Right forelimb (tissue), 1 donor: ENCODE measurements at regions not wholly inside any gene's neighbourhood (a gene's known extent, or its start where the extent isn't known, plus 50 kb on each side); places are given as distances from the start of the nearest gene placed in this dataset.
A peak's percentile ranks its signal among the peaks of the same experiment; 100 is the strongest.

Experiments
- DNase-seq: peaks from one replicate; pipeline ENCODE4 v3.0.0-alpha.2; 2018

DNA sequence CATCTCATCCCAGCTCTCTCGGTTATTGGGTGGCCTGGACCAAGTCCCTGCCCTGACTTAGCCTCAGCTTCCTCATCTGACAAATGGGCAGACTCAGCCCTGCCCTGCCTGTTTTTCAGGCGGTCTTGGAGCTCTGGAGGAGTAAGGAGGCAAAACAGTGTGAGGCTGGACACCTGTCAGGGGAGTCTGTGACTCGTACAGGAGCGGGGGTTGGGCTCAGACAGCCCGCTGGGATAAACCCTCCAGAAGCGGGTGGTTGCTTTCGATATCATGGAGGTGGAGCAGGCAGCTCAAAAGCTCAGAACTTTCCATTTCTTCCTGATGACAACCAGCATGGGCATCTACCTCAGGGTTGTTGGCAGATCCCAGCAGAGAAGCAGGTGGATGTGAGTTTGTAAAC lies 72.9 kb upstream of the GGTA1 start:
- DNase-seq, result no peak

DNA sequence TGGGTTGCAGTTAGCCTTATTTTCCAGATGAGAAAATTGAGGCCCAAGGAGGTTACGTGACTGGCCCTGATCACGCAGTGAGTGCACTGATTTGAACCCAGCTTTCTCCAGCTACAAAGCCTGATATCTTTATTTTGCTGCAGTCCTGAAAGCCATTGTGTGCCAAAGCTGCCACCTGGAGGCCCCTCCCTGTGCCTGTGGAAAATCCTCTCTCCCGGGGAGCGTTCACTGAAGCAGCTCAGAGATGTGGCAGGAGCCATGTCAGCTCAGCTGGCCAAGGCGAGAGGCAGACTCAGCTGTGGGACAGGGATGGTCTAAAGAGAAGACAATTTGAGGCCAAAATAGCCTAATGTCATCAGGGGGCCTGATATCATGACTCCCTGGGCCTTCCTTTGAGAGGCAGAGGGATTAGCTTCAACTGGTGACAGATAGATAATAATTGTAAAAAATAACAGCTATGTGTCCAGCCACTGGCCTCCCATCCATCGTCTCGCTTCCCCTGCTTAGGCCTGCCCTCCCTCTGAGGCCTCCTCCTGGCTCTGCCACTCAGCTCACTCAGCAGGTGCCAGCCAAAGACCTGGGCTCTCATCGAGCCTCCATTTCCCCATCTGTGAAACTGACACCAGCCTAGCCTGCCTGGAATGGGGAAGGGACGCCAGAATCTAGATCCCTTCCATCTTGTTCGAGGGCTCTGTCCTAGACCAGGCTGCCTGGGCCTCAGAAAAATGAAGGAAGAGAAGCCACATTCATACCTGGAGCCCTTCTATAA lies 74.3 kb upstream of the GGTA1 start:
- no peak for DNase-seq

DNA sequence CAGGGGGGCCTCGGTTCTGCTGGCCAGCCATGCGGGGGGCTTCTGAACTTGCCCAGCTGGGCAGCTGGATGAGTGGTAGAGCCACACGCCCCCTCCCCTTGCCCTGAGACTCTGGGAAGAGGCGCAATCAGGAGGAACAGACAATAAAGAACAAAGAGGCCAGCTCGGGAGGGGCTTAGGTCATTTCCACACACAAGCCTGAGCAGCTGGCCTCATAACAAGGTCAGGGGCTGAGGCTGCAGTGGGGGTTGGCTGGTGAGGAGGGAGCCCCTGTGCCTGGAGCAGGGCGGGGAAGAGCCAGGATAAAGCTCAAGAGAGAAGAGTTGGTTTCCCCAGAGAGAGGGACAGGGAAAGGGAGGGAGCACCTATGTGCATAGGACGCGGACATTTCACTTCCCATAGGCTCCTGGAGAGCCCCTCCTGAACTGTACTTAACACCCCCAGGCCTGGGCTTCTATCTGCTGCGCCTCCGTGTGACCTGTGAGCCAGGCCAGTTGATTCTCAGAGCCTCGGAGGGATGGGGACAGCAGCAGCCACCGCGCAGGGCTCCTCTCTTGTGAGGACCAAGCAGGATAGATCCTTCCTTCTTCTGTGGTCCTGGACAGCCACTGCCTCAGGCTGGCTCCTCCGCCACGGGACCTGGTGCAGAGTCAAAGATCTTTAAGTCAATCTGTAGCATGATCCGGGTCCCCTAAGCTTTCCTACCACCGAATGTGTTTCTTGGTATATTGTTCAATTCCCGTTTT lies 75.3 kb upstream of the GGTA1 start:
- no peak for DNase-seq

DNA sequence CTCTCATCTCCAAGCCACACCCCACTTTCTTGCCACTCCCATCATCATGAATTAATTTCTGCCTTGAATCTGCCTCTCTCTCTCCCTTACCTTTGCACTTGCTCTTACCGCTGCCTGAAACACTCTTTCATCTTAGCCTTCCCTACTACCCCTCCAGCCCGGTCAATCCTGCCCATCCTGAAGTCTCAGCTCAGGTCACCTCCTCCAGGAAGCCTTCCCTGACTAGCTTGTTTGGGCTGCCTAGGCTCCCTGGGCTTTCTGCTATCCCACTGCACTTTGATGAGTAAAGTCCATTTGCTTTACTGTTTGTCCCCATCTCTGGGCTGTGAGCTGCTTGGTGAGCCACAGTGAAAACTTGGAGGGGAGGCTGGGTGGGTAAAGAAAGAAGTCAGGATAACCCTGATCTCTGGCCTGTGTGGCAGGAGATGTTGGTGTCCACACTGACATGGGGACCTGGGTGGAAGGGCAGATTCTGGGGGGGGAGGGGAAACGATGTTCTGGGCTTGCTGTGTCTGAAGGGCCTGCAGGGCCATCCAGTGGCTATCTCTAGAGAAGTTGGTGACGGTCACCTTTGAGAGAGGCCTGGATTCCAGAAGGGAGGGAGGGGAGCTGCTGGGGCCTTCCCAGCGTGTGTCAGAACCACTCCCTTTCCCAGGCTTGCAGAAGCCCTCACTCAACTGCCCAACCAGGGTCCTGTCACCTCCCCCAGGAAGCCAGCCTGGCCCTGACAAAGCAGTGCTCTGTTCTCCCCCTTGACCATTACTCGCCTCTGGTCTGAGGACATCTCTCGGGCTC lies 75.0 kb upstream of the DAB2IP start:
- no peak for DNase-seq

DNA sequence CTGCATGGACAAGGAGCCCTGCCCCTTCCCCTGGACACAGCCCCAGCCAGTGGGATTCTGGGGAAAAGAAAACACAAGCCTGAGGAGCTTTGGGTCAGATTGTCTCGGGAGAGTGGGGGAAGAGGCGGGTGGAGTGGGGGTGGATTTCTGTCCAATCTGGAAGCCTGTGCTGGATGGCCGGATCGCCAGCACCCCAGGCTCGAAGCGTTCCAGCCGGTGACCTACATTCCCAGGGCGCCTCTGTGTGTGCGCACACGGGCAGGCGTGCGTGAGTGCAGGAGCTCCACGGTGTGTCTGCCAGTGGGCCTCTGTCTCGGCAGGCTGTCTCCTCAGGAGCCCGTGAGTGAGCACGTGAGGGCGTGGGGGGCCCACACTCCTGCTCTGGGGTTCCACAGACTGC lies 74.3 kb upstream of the DAB2IP start:
- DNase-seq, result no peak

DNA sequence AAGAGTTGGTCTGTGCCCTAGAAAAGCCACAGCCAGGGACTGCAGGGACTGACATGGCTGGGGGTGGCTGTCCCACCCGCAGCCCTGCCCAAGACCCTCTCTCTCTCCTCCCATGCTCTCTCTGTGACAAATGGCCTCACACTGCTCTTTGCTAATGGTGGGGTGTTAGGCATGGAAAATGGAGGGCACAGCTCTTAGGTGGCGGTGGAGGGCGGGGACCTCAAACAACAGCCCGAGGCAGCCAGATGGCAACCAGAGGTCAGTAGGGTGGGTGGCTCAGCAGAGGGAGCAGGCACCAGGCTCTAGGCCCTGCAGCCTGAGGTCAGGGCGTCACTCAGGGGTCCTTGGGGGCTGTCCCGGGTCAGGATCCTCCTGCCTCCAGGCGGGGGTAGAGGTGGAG lies 73.9 kb upstream of the DAB2IP start:
- no peak for DNase-seq

DNA sequence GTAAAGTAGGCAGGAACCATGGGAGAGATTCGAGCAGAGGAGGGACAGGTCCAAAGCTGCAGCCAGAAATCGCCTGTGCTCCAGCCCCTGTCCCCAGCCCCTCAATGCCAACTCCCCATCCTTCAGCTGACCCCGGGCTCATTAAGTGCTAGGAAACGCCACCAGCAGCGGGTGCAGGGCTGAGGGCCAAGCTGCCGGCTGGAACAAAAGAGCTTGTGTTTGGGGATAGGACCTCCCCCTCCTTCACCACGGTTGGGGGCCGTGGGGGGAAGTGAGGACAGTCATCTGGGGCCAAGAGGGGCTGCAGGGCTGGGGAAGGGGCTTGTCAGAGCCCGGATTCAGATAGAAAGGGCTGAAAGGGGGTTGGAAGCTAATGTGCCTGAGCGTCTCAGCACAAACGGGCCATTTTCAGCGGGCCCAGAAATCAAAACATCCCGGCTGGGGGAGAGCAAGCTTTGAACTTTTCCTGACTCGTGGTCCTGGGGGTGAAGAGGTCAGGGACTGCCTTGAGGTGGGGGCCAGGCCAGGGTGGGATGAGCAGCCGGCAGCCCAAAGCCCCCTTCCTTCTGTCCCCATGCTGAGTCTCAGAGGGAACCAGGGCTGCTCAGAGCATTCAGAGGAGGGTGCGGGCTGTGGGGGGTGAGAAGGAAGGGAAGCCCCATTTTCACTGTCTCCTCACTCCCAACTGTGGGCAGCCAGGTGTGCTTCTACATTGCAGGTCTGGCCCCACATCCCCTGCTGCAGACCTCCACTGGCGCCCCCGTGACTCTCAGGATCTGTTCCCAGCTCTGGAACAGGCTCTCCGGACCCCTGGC lies 69.4 kb upstream of the DAB2IP start:
- peak; percentile 56 for DNase-seq

DNA sequence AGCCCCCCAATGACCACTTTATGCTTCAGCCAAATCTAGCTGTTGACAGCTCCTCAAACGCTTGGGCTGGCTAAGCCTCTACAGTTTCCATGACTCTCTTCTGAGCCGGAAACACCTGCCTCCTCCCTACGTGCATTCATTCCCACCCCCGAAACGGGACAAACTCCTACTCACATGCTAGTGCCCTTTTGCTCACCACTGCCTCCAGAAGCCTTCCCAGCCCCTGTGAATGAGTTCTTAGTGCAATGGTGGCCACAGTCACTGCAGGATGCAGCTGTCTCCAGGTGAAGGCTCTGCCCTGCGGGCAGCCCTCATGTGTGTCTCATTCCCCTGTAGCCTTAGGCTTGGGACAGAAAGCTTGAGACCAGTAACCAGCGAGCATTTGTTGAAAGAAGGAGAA lies 68.8 kb upstream of the DAB2IP start:
- no peak for DNase-seq

DNA sequence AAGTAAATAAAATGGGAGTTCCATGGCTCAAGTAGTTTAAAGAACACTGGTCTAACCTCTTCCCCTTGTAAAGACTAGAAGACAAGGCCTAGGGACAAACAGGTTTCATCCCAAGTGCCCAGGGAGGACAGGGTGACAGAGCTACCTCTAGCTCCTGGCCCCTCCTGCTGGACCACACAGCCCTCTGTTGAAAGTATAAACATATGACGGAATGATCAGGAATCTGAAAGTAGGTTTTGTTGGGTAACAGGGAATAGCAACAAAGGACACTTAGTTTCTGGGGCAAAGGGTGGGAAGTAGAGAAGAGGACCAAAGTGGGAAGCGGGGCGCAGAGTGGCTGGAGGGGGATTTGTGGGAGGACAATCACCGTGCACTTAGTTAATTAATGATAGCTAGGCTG lies 67.0 kb upstream of the DAB2IP start:
- DNase-seq, result no peak

DNA sequence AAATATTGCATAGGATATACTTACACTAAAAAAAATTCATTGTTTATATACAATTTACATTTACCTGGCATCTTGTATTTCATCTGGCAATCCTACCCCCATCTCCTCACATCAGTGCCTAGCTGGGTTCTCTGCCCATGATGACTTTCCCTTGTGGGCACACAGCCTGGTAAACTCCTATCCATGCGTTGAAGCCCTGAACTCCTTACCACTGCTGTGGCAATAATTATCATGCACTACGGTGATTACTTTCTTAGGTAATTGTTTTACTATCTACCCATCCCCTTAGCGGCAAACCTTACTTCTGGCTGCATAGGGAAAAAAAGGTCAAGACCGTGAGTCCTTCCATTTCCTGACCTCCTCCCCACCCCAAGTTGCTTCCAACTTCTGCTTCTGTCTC lies 63.6 kb upstream of the DAB2IP start:
- DNase-seq, result no peak

DNA sequence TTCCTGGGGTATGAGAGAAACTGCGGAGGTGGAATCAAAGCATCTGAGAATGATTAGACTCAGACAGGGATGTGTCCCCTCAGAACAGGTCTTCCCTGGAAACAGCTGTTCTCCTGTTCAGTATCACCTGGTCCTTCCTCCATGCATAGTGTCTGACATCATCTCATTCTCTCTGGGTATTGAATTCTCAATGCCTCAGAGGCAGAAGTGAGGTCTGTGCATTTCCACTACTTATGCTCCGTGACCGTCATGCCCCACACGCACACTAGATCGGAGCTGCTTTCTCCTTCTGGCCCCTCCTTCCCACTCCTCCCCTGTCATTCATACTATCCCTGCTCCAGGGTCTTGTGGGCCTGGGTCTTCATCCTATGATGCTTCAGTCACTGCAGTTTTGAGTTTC lies 61.4 kb upstream of the DAB2IP start:
- no peak for DNase-seq

DNA sequence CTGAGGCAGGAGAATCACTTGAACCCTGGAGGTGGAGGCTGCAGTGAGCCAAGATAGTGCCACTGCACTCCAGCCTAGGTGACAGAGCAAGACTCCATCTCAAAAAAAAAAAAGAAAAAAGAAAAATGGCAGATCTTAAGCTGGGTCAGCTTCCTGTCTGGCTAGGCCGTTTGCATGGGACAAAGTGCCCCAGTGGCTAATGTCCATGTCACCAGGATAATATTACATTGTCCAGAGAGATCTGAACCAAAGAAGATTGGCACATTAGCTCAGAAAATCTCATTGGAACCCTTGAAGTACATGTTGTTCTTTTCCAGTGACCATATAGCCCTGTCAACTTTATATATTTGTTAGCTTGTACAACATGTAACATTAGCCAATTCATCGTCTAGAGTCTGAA lies 59.2 kb upstream of the DAB2IP start:
- DNase-seq, result no peak

DNA sequence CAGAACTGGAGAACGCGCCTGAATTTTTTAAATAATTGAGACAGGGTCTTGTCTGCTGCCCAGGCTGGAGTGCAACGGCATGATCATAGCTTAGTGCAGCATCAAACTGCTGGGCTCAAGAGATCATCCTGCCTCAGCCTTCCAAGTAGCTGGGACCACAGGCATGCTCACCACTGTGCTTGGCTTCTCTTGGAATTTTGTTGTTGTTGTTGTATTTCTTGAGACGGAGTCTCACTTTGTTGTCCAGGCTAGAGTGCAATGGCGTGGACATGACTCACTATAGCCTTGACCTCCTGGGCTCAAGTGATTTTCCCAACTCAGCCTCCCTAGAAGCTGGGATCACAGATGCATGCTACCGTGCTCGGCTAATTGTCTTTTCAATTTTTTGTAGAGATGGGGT lies 58.4 kb upstream of the DAB2IP start:
- DNase-seq, result no peak

DNA sequence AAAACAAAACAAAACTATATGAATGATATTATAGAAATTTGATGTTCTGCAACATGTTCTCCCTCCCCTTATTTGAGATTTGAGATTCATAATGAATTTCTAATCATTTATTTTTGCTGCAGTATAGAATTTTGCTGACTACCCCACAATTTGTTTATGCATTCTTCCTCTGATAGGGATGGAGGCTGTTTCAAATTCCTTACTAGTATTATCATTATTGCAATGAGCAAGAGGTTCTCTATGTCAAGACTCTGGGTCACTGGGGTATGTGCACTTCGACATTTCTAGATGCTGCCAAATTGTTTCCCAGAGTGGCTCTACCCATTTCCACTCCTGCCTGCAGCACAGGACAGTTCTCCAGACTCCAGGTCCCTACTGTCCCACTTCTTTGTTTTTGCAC lies 54.9 kb upstream of the DAB2IP start:
- no peak for DNase-seq

DNA sequence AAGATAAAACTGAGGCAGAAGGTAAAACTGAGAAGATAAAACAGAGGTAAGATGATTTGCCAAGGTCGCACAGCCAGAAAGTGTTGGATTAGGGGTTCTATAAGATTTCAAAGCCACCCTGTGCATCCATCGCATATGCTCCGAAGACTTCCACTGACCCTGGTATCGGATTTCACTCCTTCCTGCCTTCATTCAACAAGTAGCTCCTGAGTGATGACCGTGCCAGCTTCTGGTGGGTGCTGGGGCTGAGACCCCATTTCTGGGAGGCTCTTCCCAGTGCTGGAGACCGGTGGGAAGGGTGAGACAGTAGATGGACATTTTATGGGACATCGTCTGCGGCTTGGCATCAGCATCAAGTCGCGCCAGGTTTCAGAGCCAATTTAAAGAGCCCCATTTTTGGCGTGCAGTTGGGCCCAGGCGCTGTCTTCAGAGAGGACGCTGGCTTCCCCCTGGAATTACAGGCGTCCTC lies 53.7 kb upstream of the DAB2IP start:
- no peak for DNase-seq

DNA sequence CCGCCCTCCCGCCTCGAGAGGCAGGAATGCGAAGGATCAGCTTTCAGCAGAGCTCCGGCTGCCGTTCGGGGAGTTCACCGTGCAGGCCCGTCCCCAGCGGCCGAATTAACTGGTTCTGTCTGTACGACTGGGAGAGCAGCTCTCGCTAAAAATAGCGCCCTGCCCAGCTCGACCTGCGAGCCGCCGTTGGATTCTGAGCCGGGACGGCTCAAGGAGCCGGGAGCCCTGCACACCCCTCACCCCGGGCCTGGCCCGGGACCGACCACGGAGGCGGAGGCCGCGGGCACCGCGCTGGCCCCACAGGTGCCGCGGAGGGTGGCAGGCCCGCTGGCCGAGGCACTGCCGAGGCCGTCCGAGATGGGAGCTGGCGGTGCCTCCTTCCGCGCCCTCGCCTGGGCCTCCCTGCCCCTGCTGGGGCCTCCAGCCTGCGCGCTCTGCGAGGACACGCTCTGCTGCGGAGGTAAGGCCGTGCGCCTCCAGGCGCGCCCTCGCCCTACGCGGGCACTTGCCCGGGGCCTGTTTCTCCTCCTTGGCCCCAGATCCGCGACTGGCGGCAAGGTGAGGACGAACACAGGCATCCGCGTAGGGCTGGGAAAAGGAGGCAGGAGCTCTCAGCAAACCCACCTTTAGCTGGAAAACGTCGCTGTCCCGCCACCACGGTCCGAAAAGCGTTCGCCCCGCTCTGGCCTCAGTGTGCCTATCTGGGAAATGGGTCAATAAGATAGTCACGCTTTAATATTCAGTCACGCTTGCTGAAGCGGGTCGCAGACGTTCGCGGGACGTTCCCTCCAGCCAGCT lies 53.1 kb upstream of the DAB2IP start:
- peak; percentile 84 for DNase-seq

DNA sequence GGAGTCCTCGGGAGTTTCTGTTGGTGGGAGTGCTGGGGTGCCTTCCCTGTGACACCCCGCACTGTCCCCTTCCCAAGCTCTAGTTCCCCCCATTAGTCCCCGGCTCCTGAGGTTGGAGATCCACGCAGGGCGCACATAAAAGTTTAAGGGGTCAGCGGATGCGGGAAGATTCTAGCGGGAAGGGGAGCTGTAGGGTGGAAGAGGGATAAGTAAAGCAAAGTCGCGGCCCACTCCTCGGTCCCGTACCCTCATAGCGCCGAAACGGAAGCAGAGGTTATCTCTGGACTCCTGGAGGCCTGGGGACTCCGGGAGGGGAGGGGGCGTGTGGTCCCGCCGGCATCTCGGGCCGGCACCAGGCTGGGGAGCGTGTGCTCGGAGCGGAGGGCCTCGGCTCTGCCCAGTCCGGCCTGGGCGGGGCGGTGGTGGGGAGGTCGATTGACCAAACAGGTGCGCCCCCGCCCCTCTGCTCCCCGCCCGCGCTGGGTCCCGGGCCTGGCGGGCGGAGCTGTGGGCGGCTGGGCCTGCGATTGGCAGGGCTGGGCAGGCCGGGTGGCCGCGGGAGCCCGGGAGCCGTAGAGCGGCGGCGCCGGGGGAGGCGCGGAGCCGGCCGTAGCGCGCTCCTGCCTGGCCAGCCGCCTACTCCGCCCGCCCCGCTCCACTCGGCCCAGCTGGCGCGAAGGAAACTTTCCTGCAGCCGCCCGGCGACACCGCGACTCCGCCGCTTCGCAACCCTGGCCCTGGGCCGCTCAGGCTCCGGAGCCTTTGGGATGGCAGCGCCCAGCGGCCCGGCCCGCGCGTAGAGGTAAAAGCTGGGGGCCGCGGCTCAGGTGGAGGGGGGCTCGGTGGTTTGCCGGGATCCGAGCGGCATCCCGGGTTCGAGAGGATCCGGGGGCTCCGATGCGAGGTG lies 52.2 kb upstream of the DAB2IP start:
- peak; percentile 79 for DNase-seq

DNA sequence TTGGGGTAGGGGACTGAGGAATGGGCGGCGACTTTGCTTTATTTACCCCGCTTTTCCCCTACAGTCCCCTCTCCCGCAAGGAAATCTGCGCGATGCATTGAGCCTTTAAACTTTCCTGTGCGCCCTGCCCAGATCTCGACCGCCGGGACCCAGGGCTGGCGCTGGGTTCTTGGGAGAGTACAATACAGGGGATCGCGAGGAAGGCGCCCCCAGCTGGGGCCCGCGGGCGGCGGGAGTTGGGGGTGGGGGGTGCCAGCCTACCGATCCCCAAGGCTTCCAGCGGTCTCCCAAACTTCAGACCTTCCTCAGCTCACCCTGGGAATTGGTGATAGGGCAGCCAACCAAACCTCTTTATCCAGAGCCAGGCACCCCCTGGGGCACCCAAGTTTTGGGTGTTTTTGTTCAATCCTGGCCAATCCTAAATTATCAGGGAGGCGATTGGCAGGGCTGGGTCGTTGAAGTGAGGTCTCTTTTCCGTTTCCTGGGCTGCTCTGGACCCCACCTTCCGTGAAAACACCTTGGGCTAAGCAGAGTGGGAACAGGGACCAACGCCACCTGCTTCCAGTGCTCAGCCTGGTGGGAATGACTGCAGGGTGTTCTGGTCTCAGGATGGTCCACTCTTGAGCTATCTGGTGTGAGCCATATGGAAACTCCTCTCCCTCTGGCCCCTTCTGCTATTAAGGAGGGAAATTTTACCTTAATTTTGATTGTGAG lies 51.4 kb upstream of the DAB2IP start:
- DNase-seq, result no peak

DNA sequence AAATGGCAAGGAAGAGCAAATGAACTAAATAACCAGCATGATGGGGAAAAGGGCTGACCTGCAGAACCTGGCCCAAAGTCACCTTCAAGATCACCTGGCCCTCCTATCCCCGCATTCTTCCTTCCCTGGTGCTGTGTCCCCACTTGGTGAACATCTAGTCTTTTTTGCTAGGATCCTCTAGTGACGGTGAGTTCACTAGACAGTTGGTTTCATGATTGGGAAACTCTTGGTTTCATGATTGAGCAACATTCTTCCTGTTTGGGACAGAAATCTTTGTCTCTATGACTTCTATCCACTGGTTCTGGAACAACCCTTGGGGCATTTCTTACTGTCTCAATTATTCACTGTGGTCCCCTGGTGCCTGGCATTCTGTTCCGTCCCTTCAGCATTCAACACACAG lies 50.2 kb upstream of the DAB2IP start:
- DNase-seq, result no peak
